Fibroblast of lung (primary cell): ENCODE measurements at regions not wholly inside any gene's neighbourhood (a gene's known extent, or its start where the extent isn't known, plus 50 kb on each side); places are given as distances from the start of the nearest gene placed in this dataset.

Source experiments
- DNase-seq, 2 donors: peaks; one replicate each; pipeline versions ENCODE4 v3.0.0 to v3.0.0-alpha.2; 2010; ENCODE audit warnings: low read depth in 2 of 2
- H2AFZ ChIP-seq: 2 replicates; pipeline ENCODE4 v1.5.1; 2012; ENCODE audit warnings: low read length, control low read depth, inconsistent platforms
- H3K27ac ChIP-seq: 2 replicates; pipeline ENCODE4 v1.5.1; 2011; ENCODE audit warnings: low read length, control low read depth; ENCODE audit not compliant: insufficient read depth
- H3K27me3 ChIP-seq: 2 replicates; pipeline ENCODE4 v1.5.1; 2011; ENCODE audit warnings: mild to moderate bottlenecking, low read length; ENCODE audit not compliant: control insufficient read depth, insufficient read depth
- H3K36me3 ChIP-seq: 2 replicates; pipeline ENCODE4 v1.5.1; 2011; ENCODE audit warnings: low read length; ENCODE audit not compliant: control insufficient read depth, insufficient read depth
- H3K4me1 ChIP-seq: 2 replicates; pipeline ENCODE4 v1.5.1; 2011; ENCODE audit warnings: low read length; ENCODE audit not compliant: control insufficient read depth, insufficient read depth; ENCODE audit errors: extremely low read depth
- H3K4me2 ChIP-seq: 2 replicates; pipeline ENCODE4 v1.5.1; 2011; ENCODE audit warnings: low read length, control low read depth; ENCODE audit not compliant: insufficient read depth; ENCODE audit errors: extremely low read depth
- H3K4me3 ChIP-seq, 4 experiments: fragments of 200-600 bp in 1 of 4; sonication (generic) in 1 of 4; replicated peaks in 1 of 4; 2 replicates each; pipeline ENCODE4 v1.5.1; 2011 to 2016; ENCODE audit warnings: low read length in 4 of 4, low read depth in 3 of 4, mild to moderate bottlenecking in 3 of 4, control low read depth in 2 of 4, inconsistent platforms in 1 of 4, mixed read lengths in 1 of 4; ENCODE audit not compliant: insufficient read depth in 1 of 4; ENCODE audit errors: control extremely low read depth in 1 of 4
- H3K79me2 ChIP-seq: 2 replicates; pipeline ENCODE4 v1.5.1; 2012; ENCODE audit warnings: mild to moderate bottlenecking, low read length, inconsistent platforms; ENCODE audit not compliant: control insufficient read depth, insufficient read depth
- H3K9ac ChIP-seq: 2 replicates; pipeline ENCODE4 v1.5.1; 2011; ENCODE audit warnings: mild to moderate bottlenecking, low read length, control low read depth; ENCODE audit not compliant: insufficient read depth
- H3K9me3 ChIP-seq: 2 replicates; pipeline ENCODE4 v1.5.1; 2012; ENCODE audit warnings: low read depth, low read length; ENCODE audit not compliant: control insufficient read depth, insufficient read depth
- H4K20me1 ChIP-seq: 2 replicates; pipeline ENCODE4 v1.5.1; 2011; ENCODE audit warnings: low read length; ENCODE audit not compliant: control insufficient read depth, insufficient read depth; ENCODE audit errors: extremely low read depth
- EZH2 ChIP-seq: IDR thresholded peaks from 2 replicates; pipeline ENCODE4 v1.5.1; 2012; ENCODE audit warnings: low read length, control low read depth, mild to moderate bottlenecking; ENCODE audit errors: missing control alignments
- TF ChIP-seq, protein P1 (sequence below), 2 donors: IDR thresholded peaks in 1 of 2; conservative IDR thresholded peaks in 1 of 2; 1 replicate in 1 of 2; 2 replicates in 1 of 2; pipeline ENCODE4 v1.5.1; 2011 to 2012; ENCODE audit warnings: low read length in 2 of 2, control low read depth in 1 of 2, inconsistent platforms in 1 of 2, low read depth in 1 of 2, mild to moderate bottlenecking in 1 of 2

DNA sequence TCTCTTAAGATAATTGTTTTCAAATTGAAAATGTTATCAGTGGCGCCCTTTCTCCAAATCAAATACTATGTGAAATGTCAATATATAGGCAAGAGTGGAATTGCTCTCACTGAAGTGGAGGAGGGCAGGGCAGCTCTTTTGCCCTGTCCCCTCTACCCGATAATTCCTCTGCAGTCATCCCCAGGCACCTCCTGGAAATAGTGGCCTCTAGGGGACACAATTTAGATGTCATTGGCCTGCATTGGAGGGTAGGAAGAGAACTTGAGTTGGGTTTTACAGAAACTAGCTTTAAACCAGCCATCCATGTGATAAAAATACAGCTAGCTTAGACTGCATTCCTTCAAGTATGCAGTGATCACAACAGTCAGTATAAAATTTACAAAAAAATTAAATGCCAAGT is 288.9 kb downstream of the EDEM1 start:
- no peak overlapping the region for H3K9ac ChIP-seq
- H3K4me2 ChIP-seq: no peak overlapping the region
- H2AFZ ChIP-seq: no peak overlapping the region
- H4K20me1 ChIP-seq: no peaks in the 10 kb centered on the region
- H3K4me1 ChIP-seq: no peaks in the 10 kb centered on the region
- H3K4me3 ChIP-seq: no peak overlapping the region
- no peaks in the 10 kb centered on the region for H3K36me3 ChIP-seq
- TF ChIP-seq, protein P1, sequence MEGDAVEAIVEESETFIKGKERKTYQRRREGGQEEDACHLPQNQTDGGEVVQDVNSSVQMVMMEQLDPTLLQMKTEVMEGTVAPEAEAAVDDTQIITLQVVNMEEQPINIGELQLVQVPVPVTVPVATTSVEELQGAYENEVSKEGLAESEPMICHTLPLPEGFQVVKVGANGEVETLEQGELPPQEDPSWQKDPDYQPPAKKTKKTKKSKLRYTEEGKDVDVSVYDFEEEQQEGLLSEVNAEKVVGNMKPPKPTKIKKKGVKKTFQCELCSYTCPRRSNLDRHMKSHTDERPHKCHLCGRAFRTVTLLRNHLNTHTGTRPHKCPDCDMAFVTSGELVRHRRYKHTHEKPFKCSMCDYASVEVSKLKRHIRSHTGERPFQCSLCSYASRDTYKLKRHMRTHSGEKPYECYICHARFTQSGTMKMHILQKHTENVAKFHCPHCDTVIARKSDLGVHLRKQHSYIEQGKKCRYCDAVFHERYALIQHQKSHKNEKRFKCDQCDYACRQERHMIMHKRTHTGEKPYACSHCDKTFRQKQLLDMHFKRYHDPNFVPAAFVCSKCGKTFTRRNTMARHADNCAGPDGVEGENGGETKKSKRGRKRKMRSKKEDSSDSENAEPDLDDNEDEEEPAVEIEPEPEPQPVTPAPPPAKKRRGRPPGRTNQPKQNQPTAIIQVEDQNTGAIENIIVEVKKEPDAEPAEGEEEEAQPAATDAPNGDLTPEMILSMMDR (conservative IDR thresholded peaks at IDR 0.05 in 1 of 2, IDR thresholded peaks at IDR 0.05 in 1 of 2; ENCODE audit: low read depth in 1 of 2, low read length in 2 of 2): no peak
- TF ChIP-seq EZH2: no peak
- no peaks in the 10 kb centered on the region for H3K27me3 ChIP-seq
- no peaks in the 10 kb centered on the region for H3K79me2 ChIP-seq
- H3K9me3 ChIP-seq: no peaks in the 10 kb centered on the region
- no peak overlapping the region for H3K27ac ChIP-seq
- no peak for DNase-seq

DNA sequence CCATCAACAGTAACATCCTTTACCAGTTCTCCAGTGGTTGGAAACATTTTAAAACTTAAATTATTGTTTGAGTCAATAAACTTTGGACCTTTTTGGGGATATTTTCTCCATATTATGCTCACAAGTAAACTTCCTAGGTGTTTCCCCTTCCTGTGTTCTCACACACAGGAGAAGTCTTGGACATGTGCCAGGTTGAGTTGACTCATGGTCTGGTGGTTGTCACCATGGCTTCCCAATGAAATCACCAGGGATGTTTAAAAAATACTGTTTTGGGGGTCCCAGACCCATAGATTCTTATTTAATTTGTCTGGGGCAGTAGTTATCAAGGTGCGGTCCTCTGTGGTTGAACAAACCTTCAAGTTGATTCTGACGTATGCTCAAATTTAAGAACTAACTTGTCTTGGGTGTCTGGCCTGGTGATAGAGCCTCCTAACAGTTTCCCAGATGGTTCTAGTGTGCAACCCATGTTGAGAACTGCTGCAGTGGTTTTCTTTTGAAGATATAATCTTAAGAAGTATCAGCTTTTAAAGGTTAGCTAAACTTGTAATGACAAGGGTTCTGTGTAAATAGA is 291.8 kb downstream of the EDEM1 start:
- Histone ChIP-seq H3K4me3 (no peak overlapping the region), H3K79me2 (no peaks in the 10 kb centered on the region), H3K9ac (no peak overlapping the region), H4K20me1 (no peaks in the 10 kb centered on the region), H3K4me2 (no peak overlapping the region), H3K27me3 (no peaks in the 10 kb centered on the region), H3K9me3 (no peaks in the 10 kb centered on the region), H3K27ac (no peak overlapping the region), H3K36me3 (no peaks in the 10 kb centered on the region), H3K4me1 (no peaks in the 10 kb centered on the region), H2AFZ (no peak overlapping the region)
- no peak for DNase-seq
- TF ChIP-seq, protein P1 (conservative IDR thresholded peaks at IDR 0.05 in 1 of 2, IDR thresholded peaks at IDR 0.05 in 1 of 2; ENCODE audit: low read depth in 1 of 2, low read length in 2 of 2): no peak
- no peak for TF ChIP-seq EZH2

DNA sequence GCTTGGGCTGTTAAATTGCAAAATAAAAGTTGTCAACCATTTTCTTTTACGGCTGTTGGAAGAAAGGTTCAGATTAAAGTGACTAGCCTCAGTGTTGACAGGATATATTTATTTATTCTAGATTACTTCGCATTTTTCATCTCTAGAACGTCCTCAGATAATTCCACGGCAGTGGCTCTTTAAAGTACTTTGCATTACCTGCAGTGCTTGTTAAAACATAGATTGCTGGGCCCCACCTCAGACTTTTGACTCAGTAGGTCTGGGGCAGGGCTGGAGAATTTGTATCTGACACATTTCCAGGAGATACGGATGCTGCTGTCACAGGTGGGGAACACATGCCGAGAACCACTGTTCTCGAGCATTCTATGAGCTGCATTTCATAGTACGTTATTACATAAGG is 292.7 kb downstream of the EDEM1 start:
- TF ChIP-seq, protein P1 (conservative IDR thresholded peaks at IDR 0.05 in 1 of 2, IDR thresholded peaks at IDR 0.05 in 1 of 2; ENCODE audit: low read depth in 1 of 2, low read length in 2 of 2): no peak
- TF ChIP-seq EZH2: no peak
- Histone ChIP-seq H4K20me1 (no peaks in the 10 kb centered on the region), H2AFZ (no peak overlapping the region), H3K79me2 (no peaks in the 10 kb centered on the region), H3K9me3 (no peaks in the 10 kb centered on the region), H3K4me1 (no peaks in the 10 kb centered on the region), H3K36me3 (no peaks in the 10 kb centered on the region), H3K4me2 (no peak overlapping the region), H3K9ac (no peak overlapping the region), H3K27me3 (no peaks in the 10 kb centered on the region), H3K4me3 (no peak overlapping the region), H3K27ac (no peak overlapping the region)
- no peak for DNase-seq
